Tibial nerve (tissue), 4 donors: ENCODE measurements at regions not wholly inside any gene's neighbourhood (a gene's known extent, or its start where the extent isn't known, plus 50 kb on each side); places are given as distances from the start of the nearest gene placed in this dataset.

Experiments
- DNase-seq, 2 donors: peaks; one replicate each; pipeline ENCODE4 v3.0.0-alpha.2; 2019; ENCODE audit warnings: low spot score in 2 of 2
- H3K27ac ChIP-seq, 4 donors: fragments of 200-600 bp; sonication (generic) in 3 of 4; one replicate each; pipeline ENCODE4 v1.5.1; 2017 to 2019; ENCODE audit warnings: mild to moderate bottlenecking in 1 of 4
- H3K27me3 ChIP-seq, 2 donors: fragments of 200-600 bp; sonication (generic) in 1 of 2; one replicate each; pipeline versions ENCODE4 v1.5.1 to v1.6.0; 2017 to 2019
- H3K36me3 ChIP-seq, 3 donors: fragments of 200-600 bp; sonication (generic); one replicate each; pipeline ENCODE4 v1.5.1; 2018 to 2019
- H3K4me1 ChIP-seq, 4 donors: fragments of 200-600 bp; sonication (generic) in 3 of 4; one replicate each; pipeline ENCODE4 v1.5.1; 2017 to 2019
- H3K4me3 ChIP-seq, 4 donors: fragments of 200-600 bp; sonication (generic) in 3 of 4; one replicate each; pipeline ENCODE4 v1.5.1; 2017 to 2019; ENCODE audit warnings: mild to moderate bottlenecking in 1 of 4, moderate library complexity in 1 of 4
- H3K9me3 ChIP-seq, 4 donors: fragments of 200-600 bp; sonication (generic) in 3 of 4; one replicate each; pipeline ENCODE4 v1.5.1; 2017 to 2019
- EP300 ChIP-seq, 2 donors: sonication (generic); formaldehyde crosslinking; IDR thresholded peaks; one replicate each; pipeline ENCODE4 v1.6.1; 2017; ENCODE audit warnings: antibody characterized with exemption in 2 of 2, mild to moderate bottlenecking in 1 of 2
- POLR2A ChIP-seq, 2 donors: fragments of 450-650 bp; IDR thresholded peaks; one replicate each; pipeline ENCODE4 v1.6.1; 2017; ENCODE audit warnings: antibody characterized with exemption in 2 of 2, mild to moderate bottlenecking in 2 of 2, moderate library complexity in 2 of 2
- WGBS, 2 donors: methylation state at CpG; one replicate each; pipeline ENCODE4 v1.1.5; 2018; 5-methylcytosine and 5-hydroxymethylcytosine counted together
- TF ChIP-seq, protein P1 (sequence below), 5 experiments: fragments of 200-600 bp in 3 of 5; fragments of 450-650 bp in 2 of 5; sonication (generic) in 3 of 5; IDR thresholded peaks; one replicate each; pipeline ENCODE4 v1.5.1; 2016 to 2019; ENCODE audit warnings: antibody characterized with exemption in 5 of 5, mild to moderate bottlenecking in 3 of 5, moderate library complexity in 2 of 5

DNA sequence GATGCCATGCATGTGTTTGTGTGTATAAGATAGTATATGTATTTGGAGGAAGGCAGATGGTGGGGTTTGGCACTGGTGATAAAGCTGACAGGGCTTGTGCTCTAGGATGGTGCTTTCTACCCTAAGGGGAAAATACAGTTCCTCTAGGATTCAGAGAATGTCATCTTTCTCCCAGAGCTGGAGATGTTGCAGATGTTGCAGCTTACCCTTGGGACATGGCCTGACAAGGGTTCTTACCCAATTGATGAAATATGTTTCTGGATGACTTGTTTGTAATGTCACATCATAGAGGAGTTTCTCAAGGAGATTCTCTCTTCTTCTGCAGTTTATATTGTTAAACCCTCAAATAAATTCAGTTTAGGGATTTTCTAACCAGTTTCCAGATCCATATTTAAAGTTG, 52.5 kb upstream of the PITX2 start:
- TF ChIP-seq, protein P1, sequence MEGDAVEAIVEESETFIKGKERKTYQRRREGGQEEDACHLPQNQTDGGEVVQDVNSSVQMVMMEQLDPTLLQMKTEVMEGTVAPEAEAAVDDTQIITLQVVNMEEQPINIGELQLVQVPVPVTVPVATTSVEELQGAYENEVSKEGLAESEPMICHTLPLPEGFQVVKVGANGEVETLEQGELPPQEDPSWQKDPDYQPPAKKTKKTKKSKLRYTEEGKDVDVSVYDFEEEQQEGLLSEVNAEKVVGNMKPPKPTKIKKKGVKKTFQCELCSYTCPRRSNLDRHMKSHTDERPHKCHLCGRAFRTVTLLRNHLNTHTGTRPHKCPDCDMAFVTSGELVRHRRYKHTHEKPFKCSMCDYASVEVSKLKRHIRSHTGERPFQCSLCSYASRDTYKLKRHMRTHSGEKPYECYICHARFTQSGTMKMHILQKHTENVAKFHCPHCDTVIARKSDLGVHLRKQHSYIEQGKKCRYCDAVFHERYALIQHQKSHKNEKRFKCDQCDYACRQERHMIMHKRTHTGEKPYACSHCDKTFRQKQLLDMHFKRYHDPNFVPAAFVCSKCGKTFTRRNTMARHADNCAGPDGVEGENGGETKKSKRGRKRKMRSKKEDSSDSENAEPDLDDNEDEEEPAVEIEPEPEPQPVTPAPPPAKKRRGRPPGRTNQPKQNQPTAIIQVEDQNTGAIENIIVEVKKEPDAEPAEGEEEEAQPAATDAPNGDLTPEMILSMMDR (IDR thresholded peaks at IDR 0.05) = no peak
- TF ChIP-seq POLR2A (IDR thresholded peaks at IDR 0.05) (no peak), EP300 (IDR thresholded peaks at IDR 0.05) (no peak)
- H3K4me1 ChIP-seq = no peaks in the 10 kb centered on the region
- H3K27ac ChIP-seq = no peak overlapping the region
- H3K9me3 ChIP-seq = no peaks in the 10 kb centered on the region
- H3K27me3 ChIP-seq = no peaks in the 10 kb centered on the region
- no peaks in the 10 kb centered on the region for H3K36me3 ChIP-seq
- no peak for DNase-seq
- H3K4me3 ChIP-seq = no peak overlapping the region

DNA sequence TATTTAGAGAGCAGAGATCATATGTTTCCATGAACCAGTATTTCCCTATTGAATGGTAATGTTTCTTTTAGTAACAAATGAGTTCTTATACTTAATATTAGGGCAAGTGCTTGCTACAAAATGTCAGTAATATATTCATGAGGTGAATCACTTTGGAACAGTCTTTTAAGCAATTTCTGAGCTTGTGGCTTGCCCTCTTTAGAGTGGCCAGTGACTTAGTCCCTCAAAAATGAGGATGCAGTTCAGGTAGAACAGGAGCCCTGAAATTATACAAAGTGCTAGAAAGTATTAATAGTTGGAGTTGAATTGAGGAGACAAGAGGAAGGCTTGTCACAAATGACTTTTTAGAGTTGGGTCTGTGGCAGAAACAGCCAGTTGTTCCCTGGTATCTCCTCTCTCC, 53.4 kb upstream of the PITX2 start:
- Histone ChIP-seq H3K27me3 (no peaks in the 10 kb centered on the region), H3K4me3 (no peak overlapping the region), H3K9me3 (no peaks in the 10 kb centered on the region), H3K27ac (no peak overlapping the region), H3K4me1 (no peaks in the 10 kb centered on the region), H3K36me3 (no peaks in the 10 kb centered on the region)
- no peak for TF ChIP-seq POLR2A (IDR thresholded peaks at IDR 0.05)
- no peak for TF ChIP-seq EP300 (IDR thresholded peaks at IDR 0.05)
- TF ChIP-seq, protein P1 (IDR thresholded peaks at IDR 0.05) = no peak
- no peak for DNase-seq

DNA sequence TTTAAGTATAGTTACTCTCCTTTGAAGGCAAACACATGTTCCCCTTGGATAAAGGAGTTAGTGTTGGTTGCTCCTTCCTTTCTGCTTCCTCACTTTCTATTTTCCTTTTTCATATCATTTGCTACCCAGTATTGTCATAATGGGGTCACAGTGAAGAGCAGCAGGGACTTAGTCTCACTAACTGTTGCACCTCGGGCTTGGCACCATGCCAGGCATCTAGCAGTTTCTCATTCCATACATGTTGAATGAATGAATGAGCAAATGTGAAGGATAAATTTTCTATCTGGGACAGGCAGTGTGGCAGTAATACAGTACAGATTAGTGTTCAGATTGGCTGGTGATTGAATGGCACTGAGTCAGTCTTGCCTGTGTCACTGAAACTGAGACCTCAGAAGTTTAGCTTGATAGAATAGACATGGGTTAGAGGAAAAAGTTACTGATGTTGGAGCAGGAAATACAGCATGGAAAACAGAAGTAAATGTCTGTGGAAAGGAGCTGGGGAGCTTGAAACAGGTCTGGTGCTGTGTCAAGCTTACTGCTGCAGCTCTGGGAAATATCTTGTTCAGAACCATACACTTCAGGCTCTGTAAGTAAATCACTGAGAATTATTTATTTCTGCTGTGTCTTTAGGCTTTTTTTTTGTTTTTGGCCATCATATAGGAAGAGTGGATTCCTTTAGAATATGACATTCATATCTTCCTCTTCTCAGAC, 55.8 kb upstream of the PITX2 start:
- 27 to 30% methylated on average over 1 of the region's 1 CpG for WGBS, 2 donors
- no peak overlapping the region for H3K27ac ChIP-seq
- H3K4me3 ChIP-seq = no peak overlapping the region
- TF ChIP-seq EP300 (IDR thresholded peaks at IDR 0.05) (no peak), POLR2A (IDR thresholded peaks at IDR 0.05) (no peak)
- TF ChIP-seq, protein P1 (IDR thresholded peaks at IDR 0.05) = no peak
- no peaks in the 10 kb centered on the region for H3K27me3 ChIP-seq
- no peaks in the 10 kb centered on the region for H3K9me3 ChIP-seq
- no peak for DNase-seq
- no peaks in the 10 kb centered on the region for H3K36me3 ChIP-seq
- H3K4me1 ChIP-seq = no peaks in the 10 kb centered on the region

DNA sequence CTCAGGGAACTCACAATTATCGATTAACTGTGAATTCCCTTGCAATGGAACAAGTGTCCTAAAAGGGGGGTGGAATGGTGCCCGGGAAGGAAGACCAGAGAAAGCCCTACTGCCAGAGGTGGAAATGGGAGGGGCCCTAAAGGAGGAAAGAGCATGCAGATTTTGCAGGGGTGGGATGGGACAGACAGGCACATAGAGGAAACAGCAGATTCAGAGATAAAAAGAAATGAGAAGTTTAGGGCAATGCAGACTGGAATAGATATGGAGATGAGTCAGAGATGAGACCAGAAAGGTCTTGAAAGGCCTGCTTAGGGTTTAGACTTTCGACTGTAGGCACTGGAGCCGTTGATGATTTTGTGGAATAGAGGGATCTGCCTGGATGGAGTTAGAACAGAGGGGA, 57.4 kb upstream of the PITX2 start:
- no peaks in the 10 kb centered on the region for H3K9me3 ChIP-seq
- no peak overlapping the region for H3K27ac ChIP-seq
- no peaks in the 10 kb centered on the region for H3K36me3 ChIP-seq
- TF ChIP-seq POLR2A (IDR thresholded peaks at IDR 0.05) = no peak
- TF ChIP-seq, protein P1 (IDR thresholded peaks at IDR 0.05) = no peak
- TF ChIP-seq EP300 (IDR thresholded peaks at IDR 0.05) = no peak
- DNase-seq = no peak
- 74 to 76% methylated on average over 4 of the region's 4 CpGs for WGBS, 2 donors
- H3K4me3 ChIP-seq = no peak overlapping the region
- H3K27me3 ChIP-seq = no peaks in the 10 kb centered on the region
- no peaks in the 10 kb centered on the region for H3K4me1 ChIP-seq

DNA sequence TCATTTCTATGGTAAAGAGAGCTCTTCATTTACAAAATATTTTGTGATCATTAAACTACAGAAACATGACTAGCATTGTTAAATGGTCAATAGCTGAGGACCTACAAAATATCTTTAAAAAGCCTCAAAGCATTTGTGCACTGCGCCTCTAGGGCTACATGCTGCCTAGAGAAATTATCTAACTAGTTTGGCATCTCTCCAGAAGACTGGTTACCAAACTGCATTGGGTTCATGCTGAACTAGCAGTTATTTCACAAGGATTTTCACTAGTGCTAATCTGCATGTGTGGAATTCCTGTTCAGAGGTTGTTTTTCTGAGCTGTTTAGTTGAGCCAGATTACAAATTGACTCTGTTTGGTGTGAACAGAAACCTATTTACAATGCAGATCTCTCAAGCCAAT, 58.5 kb upstream of the PITX2 start:
- 74 to 77% methylated on average over 1 of the region's 1 CpG for WGBS, 2 donors
- no peak for DNase-seq
- TF ChIP-seq EP300 (IDR thresholded peaks at IDR 0.05) (no peak), POLR2A (IDR thresholded peaks at IDR 0.05) (no peak)
- TF ChIP-seq, protein P1 (IDR thresholded peaks at IDR 0.05) = no peak

More for the DNA sequence above, 58.5 kb upstream of the PITX2 start:
- no peaks in the 10 kb centered on the region for H3K27me3 ChIP-seq
- no peaks in the 10 kb centered on the region for H3K4me1 ChIP-seq
- no peaks in the 10 kb centered on the region for H3K9me3 ChIP-seq
- no peaks in the 10 kb centered on the region for H3K36me3 ChIP-seq
- H3K27ac ChIP-seq = no peak overlapping the region
- no peak overlapping the region for H3K4me3 ChIP-seq
